ENCODE measurements at regions not wholly inside any gene's neighbourhood (a gene's known extent, or its start where the extent isn't known, plus 50 kb on each side); places are given as distances from the start of the nearest gene placed in this dataset.

GRCh38 chr6:22356362-22356940 lies 59.6 kb upstream of the PRL start:
- TF ChIP-seq CTCF (IDR thresholded peaks at IDR 0.05; ENCODE audit: poor library complexity) (no peak), EZH2 (IDR thresholded peaks at IDR 0.05; ENCODE audit: borderline replicate concordance) (no peak)
